H1 (cell line): ENCODE measurements at regions not wholly inside any gene's neighbourhood (a gene's known extent, or its start where the extent isn't known, plus 50 kb on each side); places are given as distances from the start of the nearest gene placed in this dataset.

Source experiments
- CTCF ChIA-PET: fragments of 300-600 bp; sonication (Branson Sonifier 250); formaldehyde crosslinking; loops from one replicate; lab custom pipeline; 2021; ENCODE audit not compliant: partially characterized antibody; lab: Charles Lee
- POLR2A ChIA-PET: fragments of 300-600 bp; sonication (Branson Sonifier 250); formaldehyde crosslinking; loops from one replicate; lab custom pipeline; 2021; ENCODE audit warnings: inconsistent platforms; ENCODE audit not compliant: partially characterized antibody; lab: Charles Lee
- DNase-seq, 2 experiments: peaks; one replicate each; pipeline versions ENCODE4 v3.0.0 to v3.0.0-alpha.2; 2010 to 2022; ENCODE audit warnings: low spot score in 2 of 2, low read depth in 1 of 2, mixed read lengths in 1 of 2
- FAIRE-seq: peaks from 2 replicates; lab custom pipeline; 2011; peaks lifted over from hg19 to GRCh38; lab: Jason Lieb, UNC
- H2AFZ ChIP-seq: 2 replicates; pipeline ENCODE4 v1.8.1; 2012; ENCODE audit warnings: low read length, inconsistent platforms
- H2AK5ac ChIP-seq: 2 replicates; pipeline ENCODE4 v1.6.1; 2013; ENCODE audit warnings: low read depth, low read length
- H2BK120ac ChIP-seq: replicated peaks from 2 replicates; pipeline ENCODE3; 2013; ENCODE audit warnings: low read depth, low read length, inconsistent platforms
- H2BK12ac ChIP-seq: 2 replicates; pipeline ENCODE4 v1.6.1; 2013; ENCODE audit warnings: low read depth, low read length
- H2BK15ac ChIP-seq: 2 replicates; pipeline ENCODE4 v1.6.1; 2013; ENCODE audit warnings: low read length
- H2BK20ac ChIP-seq: 2 replicates; pipeline ENCODE4 v1.6.1; 2013; ENCODE audit warnings: low read length
- H2BK5ac ChIP-seq: 2 replicates; pipeline ENCODE4 v1.6.1; 2013; ENCODE audit warnings: low read depth, low read length
- H3K14ac ChIP-seq: 2 replicates; pipeline ENCODE4 v1.6.1; 2013; ENCODE audit warnings: inconsistent platforms; ENCODE audit not compliant: insufficient read length
- H3K18ac ChIP-seq: 2 replicates; pipeline ENCODE4 v1.6.1; 2013; ENCODE audit warnings: low read length; ENCODE audit errors: extremely low read depth
- H3K23ac ChIP-seq: 2 replicates; pipeline ENCODE4 v1.6.1; 2013; ENCODE audit warnings: inconsistent platforms; ENCODE audit not compliant: insufficient read length
- H3K23me2 ChIP-seq: 2 replicates; pipeline ENCODE4 v1.6.1; 2013; ENCODE audit warnings: low read depth, low read length
- H3K27ac ChIP-seq: 2 replicates; pipeline ENCODE4 v1.6.1; 2011; ENCODE audit warnings: low read depth, low read length, inconsistent platforms
- H3K27me3 ChIP-seq, 4 experiments: replicated peaks in 1 of 4; 1 replicate in 1 of 4; 2 replicates in 3 of 4; pipeline versions ENCODE4 v1.6.1 to v1.8.1; 2011 to 2013; ENCODE audit warnings: low read length in 3 of 4, mild to moderate bottlenecking in 3 of 4, inconsistent platforms in 2 of 4, mixed read lengths in 2 of 4, moderate library complexity in 1 of 4; ENCODE audit not compliant: control insufficient read depth in 3 of 4, insufficient read depth in 3 of 4; ENCODE audit errors: extremely low read depth in 1 of 4
- H3K36me3 ChIP-seq, 4 experiments: 2 replicates each; pipeline versions ENCODE4 v1.6.1 to v1.8.1; 2011 to 2013; ENCODE audit warnings: mild to moderate bottlenecking in 4 of 4, low read length in 3 of 4, moderate library complexity in 2 of 4, control low read depth in 1 of 4, inconsistent platforms in 1 of 4; ENCODE audit not compliant: insufficient read depth in 4 of 4, control insufficient read depth in 2 of 4
- H3K4ac ChIP-seq: replicated peaks from 2 replicates; pipeline ENCODE3; 2013; ENCODE audit warnings: low read length, low read depth, mixed read lengths, inconsistent platforms; ENCODE audit not compliant: insufficient read length
- H3K4me1 ChIP-seq, 4 experiments: replicated peaks in 1 of 4; 1 replicate in 1 of 4; 2 replicates in 3 of 4; pipeline versions ENCODE4 v1.6.1 to v1.8.1; 2011 to 2013; ENCODE audit warnings: low read length in 3 of 4, inconsistent platforms in 2 of 4, mixed read lengths in 1 of 4; ENCODE audit not compliant: insufficient read depth in 4 of 4, control insufficient read depth in 3 of 4
- H3K4me2 ChIP-seq, 2 experiments: 2 replicates each; pipeline versions ENCODE4 v1.6.1 to v1.8.1; 2011 to 2013; ENCODE audit warnings: low read depth in 2 of 2, low read length in 2 of 2, control low read depth in 1 of 2, inconsistent platforms in 1 of 2, mild to moderate bottlenecking in 1 of 2; ENCODE audit not compliant: insufficient read depth in 1 of 2
- H3K4me3 ChIP-seq, 4 experiments: fragments of 200-600, 300-600 bp in 1 of 4; sonication (generic), shearing (Covaris generic), sonication (Bioruptor Twin) in 1 of 4; 2 replicates each; pipeline versions ENCODE4 v1.5.1 to v1.8.1; 2011 to 2016; ENCODE audit warnings: low read length in 4 of 4, low read depth in 3 of 4, control low read depth in 2 of 4, inconsistent platforms in 2 of 4, mild to moderate bottlenecking in 2 of 4, mixed read lengths in 1 of 4, moderate library complexity in 1 of 4; ENCODE audit not compliant: insufficient read depth in 2 of 4; ENCODE audit errors: extremely low read depth in 1 of 4
- H3K56ac ChIP-seq: replicated peaks from 2 replicates; pipeline ENCODE3; 2013; ENCODE audit warnings: low read depth, mild to moderate bottlenecking, mixed read lengths, low read length, inconsistent platforms; ENCODE audit not compliant: insufficient read length
- H3K79me1 ChIP-seq: 2 replicates; pipeline ENCODE4 v1.6.1; 2013; ENCODE audit warnings: low read depth, low read length, control low read depth
- H3K79me2 ChIP-seq, 2 experiments: 2 replicates each; pipeline versions ENCODE4 v1.6.1 to v1.8.1; 2012 to 2013; ENCODE audit warnings: low read length in 2 of 2, mild to moderate bottlenecking in 2 of 2, inconsistent platforms in 1 of 2; ENCODE audit not compliant: insufficient read depth in 2 of 2, control insufficient read depth in 1 of 2
- H3K9ac ChIP-seq, 4 experiments: replicated peaks in 1 of 4; 1 replicate in 1 of 4; 2 replicates in 3 of 4; pipeline versions ENCODE4 v1.6.1 to v1.8.1; 2011 to 2013; ENCODE audit warnings: low read depth in 3 of 4, low read length in 3 of 4, control low read depth in 2 of 4, mild to moderate bottlenecking in 2 of 4, moderate library complexity in 2 of 4, inconsistent platforms in 1 of 4; ENCODE audit errors: extremely low read depth in 1 of 4
- H3K9me3 ChIP-seq, 2 experiments: 2 replicates each; pipeline versions ENCODE4 v1.6.1 to v1.8.1; 2012 to 2013; ENCODE audit warnings: mild to moderate bottlenecking in 2 of 2, moderate library complexity in 2 of 2, control low read depth in 1 of 2, inconsistent platforms in 1 of 2, low read depth in 1 of 2, low read length in 1 of 2, mixed read lengths in 1 of 2; ENCODE audit not compliant: insufficient read depth in 2 of 2
- H4K20me1 ChIP-seq, 2 experiments: replicated peaks in 1 of 2; 2 replicates each; pipeline versions ENCODE3 to v1.8.1; 2011 to 2013; ENCODE audit warnings: inconsistent platforms in 2 of 2, low read length in 2 of 2, mild to moderate bottlenecking in 1 of 2; ENCODE audit not compliant: insufficient read depth in 2 of 2, control insufficient read depth in 1 of 2
- H4K5ac ChIP-seq: 2 replicates; pipeline ENCODE4 v1.6.1; 2013; ENCODE audit warnings: low read length, low read depth, mixed read lengths, inconsistent platforms; ENCODE audit not compliant: insufficient read length
- H4K8ac ChIP-seq: 2 replicates; pipeline ENCODE4 v1.8.0; 2013; ENCODE audit warnings: mild to moderate bottlenecking, moderate library complexity, low read length, inconsistent platforms; ENCODE audit not compliant: insufficient read depth; ENCODE audit errors: extremely low read depth
- H4K91ac ChIP-seq: replicated peaks from 2 replicates; pipeline ENCODE3; 2013; ENCODE audit warnings: low read length, mixed read lengths, inconsistent platforms; ENCODE audit not compliant: insufficient read length
- NRF1 ChIP-seq: IDR thresholded peaks from 2 replicates; pipeline ENCODE4 v1.6.1; 2011; ENCODE audit warnings: mild to moderate bottlenecking, low read depth, low read length, improper control_type of control experiment
- POLR2A ChIP-seq, 2 experiments: IDR thresholded peaks; 1 replicate in 1 of 2; 2 replicates in 1 of 2; pipeline ENCODE4 v1.6.1; 2011; ENCODE audit warnings: low read depth in 2 of 2, low read length in 2 of 2, mild to moderate bottlenecking in 2 of 2; ENCODE audit errors: control extremely low read depth in 1 of 2
- TBP ChIP-seq: IDR thresholded peaks from 2 replicates; pipeline ENCODE4 v1.6.1; 2011; ENCODE audit warnings: low read depth, low read length, improper control_type of control experiment
- ZNF274 ChIP-seq: IDR thresholded peaks from 2 replicates; pipeline ENCODE4 v1.7.0; 2012; ENCODE audit warnings: low read length, borderline replicate concordance; ENCODE audit errors: extremely low read depth
- WGBS, 2 experiments: shearing (Covaris generic) in 1 of 2; methylation state at CpG; one replicate each; pipeline versions ENCODE4 v1.1.6 to v1.1.7; 2013 to 2015; ENCODE audit warnings: low lambda C conversion rate in 2 of 2, mixed read lengths in 2 of 2, inconsistent platforms in 1 of 2, low coverage in 1 of 2, missing lambda C conversion rate in 1 of 2; ENCODE audit not compliant: insufficient replicate concordance in 2 of 2, insufficient coverage in 1 of 2, insufficient read length in 1 of 2; ENCODE audit errors: extremely low coverage in 1 of 2, missing lambda C conversion rate in 1 of 2; 5-methylcytosine and 5-hydroxymethylcytosine counted together

- no peak overlapping the region for H3K23ac ChIP-seq
- no peaks in the 10 kb centered on the region for H3K36me3 ChIP-seq
- ChIA-PET POLR2A (no interaction called here), CTCF (interaction anchor here (0.8 to 1.0 kb wide), 2 partner anchors 16 to 721 kb away, joined by 3 to 4 read pairs; no protein-coding TSS in a partner anchor)
- H4K20me1 ChIP-seq: no peaks in the 10 kb centered on the region
- H3K9me3 ChIP-seq: peaks cover 0 to 4% of the 10 kb centered on the region in 2 experiments; a peak in 1 of 4 replicates
- no peak overlapping the region for H2BK120ac ChIP-seq
- H3K23me2 ChIP-seq: no peaks in the 10 kb centered on the region; the same call in 1 of the 2 replicates
- no peak overlapping the region for H4K5ac ChIP-seq
- no peak overlapping the region for H3K14ac ChIP-seq
- no peaks in the 10 kb centered on the region for H3K79me2 ChIP-seq
- no peak overlapping the region for H3K27ac ChIP-seq
- H3K79me1 ChIP-seq: no peaks in the 10 kb centered on the region
- no peak overlapping the region for H3K4me3 ChIP-seq
- no peak overlapping the region for H2BK12ac ChIP-seq
- no peak for FAIRE-seq
- H3K18ac ChIP-seq: no peak overlapping the region
- no peak overlapping the region for H4K8ac ChIP-seq
- H2AFZ ChIP-seq: 0 out of 2 replicates have a peak overlapping the region, but pooled peaks have one; percentile 17
- H3K9ac ChIP-seq: no peak overlapping the region
- no peak for DNase-seq
- H3K27me3 ChIP-seq: no peaks in the 10 kb centered on the region
- H2BK5ac ChIP-seq: no peak overlapping the region
- no peak overlapping the region for H2AK5ac ChIP-seq
- no peak overlapping the region for H2BK20ac ChIP-seq
- H4K91ac ChIP-seq: no peak overlapping the region
- no peak overlapping the region for H3K4me2 ChIP-seq
- H3K4ac ChIP-seq: no peak overlapping the region
- peaks cover 0 to 3% (median 0%) of the 10 kb centered on the region in 4 experiments; a peak in 2 of 7 replicates for H3K4me1 ChIP-seq
- no peak overlapping the region for H2BK15ac ChIP-seq
- TF ChIP-seq TBP (no peak), NRF1 (no peak), ZNF274 (no peak), POLR2A (IDR thresholded peaks at IDR 0.05; ENCODE audit: control extremely low read depth in 1 of 2, low read depth in 2 of 2, low read length in 2 of 2) (no peak)
- H3K56ac ChIP-seq: no peak overlapping the region
- WGBS, 2 experiments: 89% methylated on average over 4 of the region's 4 CpGs; no CpG with 5 or more reads in 1 of the 2 experiments
These were observed 430.4 kb upstream of the TRIB2 start for GRCh38 chr2:12286347-12286746.
